Central memory CD4-positive, alpha-beta T cell (primary cell): ENCODE measurements at regions not wholly inside any gene's neighbourhood (a gene's known extent, or its start where the extent isn't known, plus 50 kb on each side); places are given as distances from the start of the nearest gene placed in this dataset.

Experiments
- DNase-seq: peaks from one replicate; pipeline ENCODE4 v3.0.0; 2022

DNA sequence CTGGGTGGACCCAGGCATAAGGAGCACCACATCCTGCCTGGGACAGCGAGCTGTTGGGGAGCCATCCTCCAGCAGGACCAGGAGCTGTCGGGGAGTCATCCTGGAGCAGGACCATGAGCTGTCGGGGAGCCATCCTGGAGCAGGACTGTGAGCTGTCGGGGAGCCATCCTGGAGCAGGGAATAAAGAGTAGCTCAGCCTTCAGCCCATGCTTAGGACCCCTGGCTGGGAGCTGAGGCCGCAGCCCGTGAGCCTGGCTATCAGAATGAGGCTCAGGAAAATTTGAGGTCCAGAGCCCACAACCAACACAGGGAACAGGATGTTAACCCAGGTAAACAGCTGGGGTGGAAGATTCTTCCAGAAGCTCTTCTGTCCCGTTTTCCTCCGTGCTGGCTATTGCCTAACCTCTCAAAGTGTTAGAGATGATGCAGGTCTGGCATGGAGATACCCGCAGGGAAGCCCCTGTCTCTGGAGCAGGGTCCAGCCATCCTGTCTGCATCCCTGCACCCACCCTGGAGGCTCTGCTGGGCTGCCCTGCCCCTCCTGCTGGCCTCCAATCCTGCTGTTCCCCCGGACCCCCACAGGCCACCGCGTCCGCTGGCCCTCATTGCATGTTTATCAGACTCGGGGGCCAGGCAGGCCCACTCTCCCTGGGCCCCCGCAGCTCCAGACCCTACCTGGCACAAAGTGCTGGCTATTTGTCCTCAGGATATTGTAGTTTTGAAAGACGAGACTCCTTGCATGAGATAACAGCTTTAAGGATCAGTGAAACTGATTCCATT, 243.5 kb upstream of the MYT1L start:
- DNase-seq, result no peak

- no peak for DNase-seq
Observed at GRCh38 chr2:2573658-2574293, 242.7 kb upstream of the MYT1L start.

DNA sequence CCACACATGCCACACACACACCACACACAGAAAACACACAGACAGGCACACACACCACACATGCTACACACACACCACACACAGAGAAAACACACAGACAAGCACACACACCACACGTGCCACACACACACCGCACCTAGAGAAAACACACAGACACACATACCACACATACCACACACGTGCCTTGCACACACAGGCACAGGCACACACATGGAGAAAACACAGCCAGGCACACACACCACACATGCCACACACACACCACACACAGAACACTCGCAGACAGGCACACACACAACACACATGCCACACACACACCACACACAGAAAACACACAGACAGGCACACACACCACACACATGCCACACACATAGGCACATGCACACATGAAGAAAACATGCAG, 242.1 kb upstream of the MYT1L start:
- no peak for DNase-seq

DNA sequence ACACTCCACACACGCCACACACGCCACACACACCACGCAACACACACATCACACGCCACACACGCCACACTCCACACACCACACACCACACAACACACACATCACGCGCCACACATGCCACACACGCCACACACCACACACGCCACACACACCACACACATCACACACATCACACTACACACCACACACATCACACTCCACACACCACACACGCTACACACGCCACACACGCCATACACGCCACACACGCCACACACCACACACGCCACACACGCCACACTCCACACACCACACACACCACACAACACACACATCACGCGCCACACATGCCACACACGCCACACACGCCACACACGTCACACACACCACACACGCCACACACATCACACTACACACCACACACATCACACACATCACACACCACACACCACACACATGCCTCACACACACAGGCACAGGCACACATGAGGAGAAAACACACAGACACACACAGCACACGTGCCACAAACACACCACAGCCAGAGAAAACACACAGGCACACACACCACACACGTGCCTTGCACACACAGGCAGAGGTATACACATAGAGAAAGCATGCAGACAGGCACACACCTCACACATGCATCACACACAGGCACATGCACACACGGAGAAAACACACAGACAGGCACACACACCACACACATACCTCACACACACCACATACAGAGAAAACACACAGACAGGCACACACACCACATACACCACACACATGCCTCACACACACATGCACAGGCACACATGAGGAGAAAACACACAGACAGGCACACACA, 241.5 kb upstream of the MYT1L start:
- no peak for DNase-seq

DNA sequence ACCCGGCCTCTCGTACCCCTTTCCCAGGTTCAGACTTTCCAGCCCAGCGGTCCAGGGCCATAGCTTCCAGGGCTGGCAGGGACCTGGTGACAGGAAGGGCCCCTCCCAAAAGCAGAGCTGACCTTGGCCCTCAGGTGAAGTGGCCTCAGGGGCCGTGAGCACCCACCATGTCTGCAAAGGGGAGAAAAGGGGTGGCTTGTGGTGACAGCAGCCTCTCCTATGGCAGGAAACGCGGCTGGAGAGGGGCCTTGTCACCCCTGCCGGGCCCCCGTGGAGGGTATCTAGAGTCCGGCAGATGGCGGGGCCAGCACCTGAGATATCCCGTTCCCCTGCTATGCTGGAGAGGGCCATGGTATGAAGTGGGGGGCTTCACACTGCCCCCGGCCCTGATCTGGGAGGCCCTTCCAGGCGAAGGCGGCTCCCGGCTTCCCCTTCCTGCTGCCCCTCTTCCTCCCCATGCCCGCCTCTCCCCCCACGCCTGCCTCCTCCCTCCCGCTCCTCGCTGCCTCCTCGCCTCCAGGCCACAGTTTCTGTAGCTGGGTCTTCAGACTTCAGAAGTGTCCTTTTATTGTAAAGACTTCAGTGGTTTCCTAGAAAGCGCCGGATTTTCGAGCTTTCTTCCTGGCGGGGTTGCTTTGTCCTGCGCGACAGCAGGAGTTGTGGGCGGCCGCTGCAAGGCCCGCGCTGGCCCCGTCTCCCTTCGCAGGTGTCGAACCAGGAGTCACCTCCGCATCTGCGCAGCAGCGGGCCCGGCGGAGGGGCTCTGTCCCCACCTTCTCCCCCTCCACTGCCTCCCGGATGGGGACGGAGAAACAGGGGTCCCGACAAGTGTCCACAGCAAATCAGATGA, 240.5 kb upstream of the MYT1L start:
- no peak for DNase-seq

DNA sequence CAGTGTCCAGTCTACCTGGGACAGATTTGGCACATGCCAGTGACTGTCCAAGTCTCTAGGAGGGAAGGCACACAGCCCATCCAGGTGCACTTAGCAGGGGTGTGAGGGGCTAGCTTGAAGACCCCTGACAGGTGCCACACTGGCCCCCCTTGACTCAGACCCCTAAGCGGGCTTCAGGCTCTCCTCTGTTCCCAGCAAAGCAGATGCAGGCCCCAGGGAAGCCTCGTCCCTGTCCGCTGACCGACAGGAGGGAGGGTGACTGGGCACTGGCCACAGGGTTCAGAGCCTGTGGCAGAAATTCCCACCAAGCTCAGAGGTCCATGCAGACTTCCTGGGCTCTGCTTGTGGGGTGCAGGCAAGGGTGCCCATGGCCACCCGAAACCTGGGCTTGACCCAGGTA, 239.8 kb upstream of the MYT1L start:
- DNase-seq, result no peak

- no peak for DNase-seq
Observed at GRCh38 chr2:2570360-2570759, 239.3 kb upstream of the MYT1L start.

GRCh38 chr2:2569836-2570235, 238.8 kb upstream of the MYT1L start:
- DNase-seq, result no peak

DNA sequence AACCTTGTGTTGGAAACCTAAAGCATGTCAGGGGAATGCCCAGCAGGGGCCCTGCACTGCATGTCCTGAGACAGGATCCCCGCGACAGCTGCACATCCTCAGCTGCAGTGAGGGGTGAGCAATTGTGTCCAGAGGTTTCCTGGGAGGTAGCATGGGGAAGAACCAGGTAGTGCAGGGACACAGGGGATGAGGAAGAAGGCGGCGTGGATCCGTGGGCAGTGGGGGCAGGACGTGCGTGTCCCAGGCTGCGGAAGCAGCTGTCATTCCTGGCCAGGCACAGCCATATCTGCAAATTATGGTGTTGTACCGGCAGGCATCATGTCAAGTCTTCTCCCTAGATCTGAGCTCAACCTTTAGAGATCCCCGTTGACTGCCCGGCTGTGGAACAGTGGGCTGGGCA, 238.2 kb upstream of the MYT1L start:
- no peak for DNase-seq

DNA sequence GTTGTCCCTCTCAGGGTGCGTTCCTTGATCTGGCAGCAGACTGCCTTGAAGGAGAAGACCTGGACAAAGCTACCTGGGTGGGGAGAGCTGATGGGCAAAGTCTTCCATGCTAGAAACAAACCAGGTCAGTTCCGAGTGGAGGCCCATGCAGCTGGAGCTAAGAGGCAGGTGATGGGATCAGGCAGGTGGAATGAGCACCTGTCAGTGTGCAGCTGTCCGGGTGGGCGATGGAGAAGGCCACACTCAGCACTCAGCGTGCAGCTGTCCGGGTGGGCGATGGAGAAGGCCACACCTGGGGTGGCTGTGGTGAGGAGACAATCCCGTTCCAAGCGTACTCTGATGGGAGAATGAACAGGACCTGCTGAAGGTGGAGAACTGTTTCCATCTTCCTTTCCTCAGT, 237.3 kb upstream of the MYT1L start:
- no peak for DNase-seq

DNA sequence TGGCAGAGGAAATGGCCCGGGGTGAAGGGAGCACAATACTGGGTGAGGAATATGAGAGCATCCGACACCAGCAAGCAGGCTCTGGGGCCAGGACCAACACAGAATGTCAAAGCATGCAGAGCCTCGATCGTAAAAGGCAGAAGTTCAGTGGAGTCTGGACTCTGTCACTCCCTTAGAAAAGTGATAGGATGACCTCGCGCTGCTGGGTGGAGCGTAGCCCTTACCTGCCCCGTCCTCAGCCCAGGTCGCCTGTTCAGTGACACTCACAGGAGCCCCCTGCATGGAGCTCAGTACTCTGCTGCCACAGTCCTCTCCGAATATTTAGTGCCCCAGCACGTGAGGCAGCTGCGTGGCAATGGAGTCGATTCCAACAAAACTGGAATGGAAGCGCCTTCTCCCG, 236.7 kb upstream of the MYT1L start:
- DNase-seq, result no peak

DNA sequence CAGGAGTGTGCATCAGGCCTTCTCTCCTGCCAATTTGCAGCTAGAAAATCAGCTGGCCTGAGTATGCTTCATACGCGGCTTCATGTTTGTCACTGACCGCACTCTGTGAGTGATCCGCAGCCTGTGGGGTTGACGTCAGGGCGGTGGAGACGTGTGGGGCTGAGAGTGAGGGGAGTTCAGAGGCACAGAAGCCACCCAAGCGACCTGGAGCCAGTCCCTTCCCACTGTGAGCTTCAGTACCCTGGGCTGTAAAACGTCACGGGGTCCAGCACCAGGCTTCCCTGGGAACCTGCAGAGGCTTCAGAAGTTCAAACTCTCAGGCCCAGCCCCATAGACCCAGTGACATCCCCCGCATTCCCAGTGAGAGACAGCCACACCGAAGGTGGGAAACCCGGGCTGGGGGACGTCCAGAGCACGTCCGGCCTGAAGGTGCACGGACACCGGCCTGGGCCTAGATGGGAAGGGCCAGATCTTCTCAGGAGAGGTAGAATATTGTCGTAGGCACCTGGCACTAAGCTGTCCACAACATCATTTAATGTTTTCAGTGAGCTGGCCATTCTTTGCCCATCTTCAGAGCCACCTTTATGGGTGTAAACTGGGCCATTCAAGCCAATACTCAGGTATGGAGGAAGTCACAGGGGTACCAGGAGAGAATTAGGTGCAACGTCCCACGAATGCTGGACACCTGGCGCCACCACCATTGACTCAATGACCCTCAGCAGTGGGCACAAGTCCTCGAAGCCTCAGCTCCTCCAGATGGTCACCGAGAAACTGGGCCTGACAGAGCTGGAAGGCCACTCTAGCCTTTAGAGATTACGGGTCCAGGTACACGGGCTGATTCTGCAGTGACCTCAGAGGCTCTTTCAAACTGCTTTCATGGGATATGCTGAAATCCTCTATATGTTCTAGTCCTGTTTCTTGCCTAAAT, 235.6 kb upstream of the MYT1L start:
- no peak for DNase-seq

DNA sequence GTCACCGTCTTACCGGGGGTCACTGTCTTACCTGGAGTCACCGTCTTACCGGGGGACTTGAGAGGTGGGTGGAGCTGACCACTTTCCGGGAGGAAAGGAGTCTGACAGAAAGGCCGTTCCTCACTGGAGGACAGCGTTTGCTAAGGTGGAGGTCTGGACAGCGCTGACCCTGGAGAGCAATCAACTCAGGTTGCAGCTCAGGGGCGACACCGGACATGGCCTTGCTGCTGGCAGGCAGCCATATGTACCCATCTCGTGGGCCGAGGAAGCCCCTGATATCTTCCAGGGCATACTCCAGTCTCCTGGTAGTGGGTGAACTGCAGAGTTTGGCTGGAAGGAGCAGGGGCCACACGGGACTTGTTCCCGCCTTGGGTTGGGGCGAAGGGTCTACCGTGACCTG, 234.6 kb upstream of the MYT1L start:
- DNase-seq, result no peak

GRCh38 chr2:2564300-2565078, 233.4 kb upstream of the MYT1L start:
- no peak for DNase-seq

DNA sequence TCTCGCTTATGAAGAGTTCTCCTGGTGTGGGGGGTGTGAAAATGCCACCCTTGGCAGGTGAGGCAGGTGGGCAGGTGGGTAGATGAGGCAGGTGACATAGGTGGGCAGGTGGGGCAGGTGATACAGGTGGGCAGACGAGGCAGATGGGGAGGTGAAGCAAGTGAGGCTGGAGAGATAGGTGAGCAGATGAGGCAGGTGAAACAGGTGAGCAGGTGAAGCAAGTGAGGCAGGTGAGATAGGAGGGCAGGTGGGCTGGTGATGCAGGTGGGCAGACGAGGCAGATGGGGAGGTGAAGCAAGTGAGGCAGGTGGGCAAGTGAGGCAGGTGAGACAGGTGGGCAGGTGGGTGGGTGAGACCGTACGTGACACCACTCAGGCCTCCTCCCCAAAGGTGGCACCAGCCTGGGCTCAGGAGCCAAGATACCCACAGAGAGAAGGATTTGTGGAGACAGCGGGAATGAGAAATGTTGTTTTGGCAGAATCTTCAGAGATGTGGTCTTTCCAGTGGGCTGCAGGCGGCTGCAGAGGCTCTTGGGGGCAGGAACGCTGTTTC, 232.3 kb upstream of the MYT1L start:
- DNase-seq, result no peak

- DNase-seq, result no peak
Observed at GRCh38 chr2:2562867-2563266, 231.8 kb upstream of the MYT1L start.

GRCh38 chr2:2561346-2562095, 230.4 kb upstream of the MYT1L start:
- DNase-seq, result no peak

GRCh38 chr2:2560374-2561015, 229.4 kb upstream of the MYT1L start:
- DNase-seq, result no peak

DNA sequence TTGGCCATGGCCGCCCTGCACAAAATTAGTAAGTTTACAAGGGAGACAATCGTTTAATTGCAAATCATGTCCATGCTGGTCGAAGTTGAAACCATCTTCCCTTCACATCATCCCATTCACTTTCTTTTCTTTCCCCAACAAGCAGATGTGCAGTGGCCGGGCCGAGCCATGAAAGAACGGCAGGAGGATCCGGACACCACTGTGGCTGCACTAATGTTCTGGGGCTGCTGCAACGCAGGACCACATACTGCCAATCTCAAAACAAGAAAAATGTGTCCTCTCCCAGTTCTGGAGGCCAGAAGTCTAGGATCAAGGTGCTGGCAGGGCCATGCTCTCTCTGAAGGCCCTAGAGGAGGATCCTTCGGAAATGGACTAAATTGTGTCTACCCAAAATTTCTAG, 227.4 kb upstream of the MYT1L start:
- DNase-seq, result no peak
